HG03520 (cell line): ENCODE measurements at regions not wholly inside any gene's neighbourhood (a gene's known extent, or its start where the extent isn't known, plus 50 kb on each side); places are given as distances from the start of the nearest gene placed in this dataset.

Source experiments
- ATAC-seq: cut with Tn5 transposase; IDR thresholded peaks from one replicate; pipeline ENCODE4 v1.9.1; 2021; ENCODE audit warnings: mild to moderate bottlenecking, moderate library complexity; ENCODE audit not compliant: unreplicated experiment

GRCh38 chr10:3551761-3552160 is 233.2 kb downstream of the KLF6 start:
- no peak for ATAC-seq

- no peak for ATAC-seq
Observed at GRCh38 chr10:3549118-3549517, 235.9 kb downstream of the KLF6 start.

GRCh38 chr10:3548702-3549101 is 236.3 kb downstream of the KLF6 start:
- ATAC-seq: no peak

GRCh38 chr10:3548076-3548475 is 236.9 kb downstream of the KLF6 start:
- ATAC-seq: no peak

GRCh38 chr10:3544561-3544960 is 240.4 kb downstream of the KLF6 start:
- no peak for ATAC-seq

GRCh38 chr10:3542185-3542611 is 242.8 kb downstream of the KLF6 start:
- no peak for ATAC-seq

- ATAC-seq: no peak
Observed at GRCh38 chr10:3539696-3540383, 245.2 kb downstream of the KLF6 start.

GRCh38 chr10:3538656-3539531 is 246.1 kb downstream of the KLF6 start:
- ATAC-seq: no peak

- ATAC-seq: no peak
Observed at GRCh38 chr10:3538291-3538655, 246.7 kb downstream of the KLF6 start.

- ATAC-seq: no peak
Observed at GRCh38 chr10:3537518-3537917, 247.5 kb downstream of the KLF6 start.

GRCh38 chr10:3535001-3535400 is 250.0 kb downstream of the KLF6 start:
- no peak for ATAC-seq

- no peak for ATAC-seq
Observed at GRCh38 chr10:3534433-3534832, 250.6 kb downstream of the KLF6 start.

- no peak for ATAC-seq
Observed at GRCh38 chr10:3533296-3533695, 251.7 kb downstream of the KLF6 start.

- ATAC-seq: no peak
Observed at GRCh38 chr10:3532644-3533043, 252.4 kb downstream of the KLF6 start.

GRCh38 chr10:3531670-3532069 is 253.3 kb downstream of the KLF6 start:
- no peak for ATAC-seq

- no peak for ATAC-seq
Observed at GRCh38 chr10:3530783-3531645, 254.0 kb downstream of the KLF6 start.

GRCh38 chr10:3530346-3530745 is 254.7 kb downstream of the KLF6 start:
- no peak for ATAC-seq

GRCh38 chr10:3529691-3530090 is 255.3 kb downstream of the KLF6 start:
- ATAC-seq: no peak

- no peak for ATAC-seq
Observed at GRCh38 chr10:3528823-3529403, 256.1 kb downstream of the KLF6 start.

GRCh38 chr10:3528271-3528670 is 256.7 kb downstream of the KLF6 start:
- no peak for ATAC-seq

- no peak for ATAC-seq
Observed at GRCh38 chr10:3527869-3528268, 257.1 kb downstream of the KLF6 start.
